Renal cortical epithelial cell (primary cell): ENCODE measurements at regions not wholly inside any gene's neighbourhood (a gene's known extent, or its start where the extent isn't known, plus 50 kb on each side); places are given as distances from the start of the nearest gene placed in this dataset.
A peak's percentile ranks its signal among the peaks of the same experiment; 100 is the strongest.
"Not testable (repeated sequence)": the region's sequence is repeated elsewhere in the genome, so short reads cannot be mapped to it uniquely, and the experiment has no call there.

ENCODE experiments used
- DNase-seq: peaks from one replicate; pipeline ENCODE4 v3.0.0-alpha.2; 2011; ENCODE audit warnings: low read depth

DNA sequence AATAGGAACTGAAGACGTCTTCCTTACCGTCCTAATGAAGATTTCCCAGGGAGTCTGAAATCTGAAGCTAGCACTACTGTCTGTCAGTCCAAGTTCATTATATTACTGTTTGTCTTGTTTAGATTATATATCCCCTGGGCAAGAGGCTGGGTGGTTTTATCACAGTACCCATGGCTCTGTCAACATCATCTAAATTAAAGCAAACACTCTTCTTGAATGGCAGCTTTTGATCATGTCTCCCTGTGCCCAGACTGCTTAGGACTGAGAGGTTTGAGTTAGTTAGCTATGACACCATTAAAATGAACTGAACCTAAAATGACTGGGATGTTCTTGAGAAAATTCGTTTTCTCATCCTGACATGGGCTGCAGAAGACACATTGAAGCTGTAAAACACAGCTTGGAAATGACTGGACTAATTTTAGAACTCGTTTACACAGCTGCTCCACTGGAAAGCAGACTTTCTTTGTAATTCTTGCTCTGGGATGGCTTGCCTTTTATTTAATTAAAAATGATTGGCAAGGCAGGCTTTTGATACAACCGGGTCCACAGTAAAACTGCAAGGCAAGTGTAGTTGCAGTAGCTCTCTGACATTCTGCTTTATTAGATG lies 243.5 kb downstream of the MFSD1 start:
- DNase-seq = no peak

DNA sequence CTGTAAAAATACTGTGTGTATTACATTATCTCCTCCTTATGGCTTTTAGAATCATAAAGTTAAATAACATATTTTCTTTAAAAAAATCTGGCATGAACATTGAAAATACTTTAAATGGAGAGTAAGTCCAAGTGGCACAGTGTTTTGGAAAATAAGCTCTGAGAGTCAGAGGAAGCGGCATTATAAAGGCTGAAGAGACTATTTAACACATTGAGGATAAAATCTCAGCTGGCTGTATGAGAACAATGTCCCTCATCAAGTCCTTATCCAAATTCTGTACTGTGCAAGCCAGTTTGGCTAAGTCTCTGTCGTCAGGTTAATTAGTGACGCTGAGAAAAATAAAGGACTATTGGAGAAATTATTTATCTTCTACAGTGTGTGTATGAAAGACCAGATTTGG lies 245.5 kb downstream of the MFSD1 start:
- DNase-seq = no peak

DNA sequence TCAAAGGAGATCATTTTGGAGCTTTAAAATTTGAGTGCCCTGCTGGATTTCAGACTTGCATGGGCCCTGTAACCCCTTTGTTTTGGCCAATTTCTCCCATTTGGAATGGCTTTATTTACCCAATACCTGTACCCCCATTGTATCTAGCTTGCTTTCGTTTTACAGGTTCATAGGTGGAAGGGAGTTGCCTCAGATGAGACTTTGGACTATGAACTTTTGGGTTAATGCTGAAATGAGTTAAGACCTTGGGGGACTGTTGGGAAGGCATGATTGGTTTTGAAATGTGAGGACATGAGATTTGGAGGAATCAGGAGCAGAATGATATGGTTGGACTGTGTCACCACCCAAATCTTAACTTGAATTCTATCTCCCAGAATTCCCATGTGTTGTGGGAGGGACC lies 250.6 kb downstream of the MFSD1 start:
- not testable (repeated sequence) for DNase-seq

- no peak for DNase-seq
Measured at GRCh38 chr3:159057621-159058020, 255.8 kb downstream of the MFSD1 start.

DNA sequence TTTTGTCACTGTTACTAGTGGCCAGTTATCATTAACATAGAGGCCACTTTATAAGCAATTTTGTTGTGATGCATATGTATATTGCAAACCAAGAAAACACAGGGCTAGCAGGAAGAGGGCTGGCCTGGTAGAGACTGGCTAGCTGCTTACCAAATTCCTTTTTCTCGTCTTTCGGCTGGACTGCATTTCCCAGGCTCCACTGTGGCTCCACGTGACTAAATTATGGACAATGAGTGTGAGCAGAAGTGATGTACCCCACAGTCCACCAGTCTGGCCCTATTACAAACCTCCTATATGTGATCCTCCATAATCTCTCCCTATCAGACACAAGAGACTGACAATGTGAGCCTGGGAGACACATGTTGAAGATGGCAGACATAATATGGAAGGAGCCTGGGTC lies 257.0 kb downstream of the MFSD1 start:
- DNase-seq = no peak

DNA sequence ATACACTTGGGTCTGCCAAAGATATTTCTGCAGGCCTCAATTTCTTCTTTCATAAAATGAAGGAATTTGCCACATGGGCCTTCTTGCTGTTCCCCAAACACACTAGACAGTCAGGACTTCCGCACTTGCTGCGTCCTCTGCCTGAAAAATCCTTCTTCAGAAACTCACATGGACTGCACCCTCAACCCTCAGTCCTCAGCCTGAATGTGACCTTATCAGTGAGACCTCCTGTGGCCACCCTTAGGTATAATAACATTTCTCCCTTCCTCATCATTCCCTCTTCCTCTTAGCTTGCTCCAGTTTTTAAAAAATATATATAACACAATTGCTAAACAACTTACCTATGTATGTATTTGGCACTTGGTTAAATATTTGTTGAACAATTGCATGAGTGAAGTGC lies 257.5 kb downstream of the MFSD1 start:
- no peak for DNase-seq

DNA sequence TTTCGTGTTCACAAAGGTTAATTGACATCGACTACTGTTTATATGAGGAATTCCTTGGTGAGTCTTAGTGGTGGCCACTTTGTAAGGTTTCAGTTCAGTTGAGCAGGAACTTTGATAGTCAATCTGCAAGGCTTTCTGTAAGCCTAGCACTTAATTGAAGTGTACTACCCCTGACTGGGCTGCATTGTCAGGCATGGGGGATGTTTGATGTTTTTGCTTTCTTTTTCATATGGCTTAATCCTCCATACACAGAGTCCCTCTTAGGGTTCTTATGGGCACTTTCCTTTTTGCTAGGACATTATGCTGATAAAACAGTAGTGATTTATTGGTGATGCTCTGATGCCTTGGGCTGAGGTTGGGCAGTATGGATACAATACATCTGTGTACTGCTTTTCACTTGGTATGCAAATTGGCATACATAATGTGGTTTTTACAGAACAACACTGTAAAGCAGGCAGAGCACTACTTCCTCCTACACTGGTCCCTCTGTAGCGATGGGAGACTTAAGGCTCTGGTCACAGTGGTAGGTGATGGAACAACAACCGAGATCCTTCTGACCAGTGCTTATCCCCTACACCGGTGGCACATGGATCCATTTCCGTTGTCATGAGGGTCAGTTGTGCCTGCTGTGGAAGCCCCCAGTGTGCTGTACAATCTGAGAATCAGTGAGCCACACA lies 261.0 kb downstream of the MFSD1 start:
- no peak for DNase-seq

- DNase-seq = no peak
Measured at GRCh38 chr3:159069091-159069490, 267.2 kb downstream of the MFSD1 start, which contains the start of gene IQCJ. IQCJ (plus strand) TSS chr3:159069319.

DNA sequence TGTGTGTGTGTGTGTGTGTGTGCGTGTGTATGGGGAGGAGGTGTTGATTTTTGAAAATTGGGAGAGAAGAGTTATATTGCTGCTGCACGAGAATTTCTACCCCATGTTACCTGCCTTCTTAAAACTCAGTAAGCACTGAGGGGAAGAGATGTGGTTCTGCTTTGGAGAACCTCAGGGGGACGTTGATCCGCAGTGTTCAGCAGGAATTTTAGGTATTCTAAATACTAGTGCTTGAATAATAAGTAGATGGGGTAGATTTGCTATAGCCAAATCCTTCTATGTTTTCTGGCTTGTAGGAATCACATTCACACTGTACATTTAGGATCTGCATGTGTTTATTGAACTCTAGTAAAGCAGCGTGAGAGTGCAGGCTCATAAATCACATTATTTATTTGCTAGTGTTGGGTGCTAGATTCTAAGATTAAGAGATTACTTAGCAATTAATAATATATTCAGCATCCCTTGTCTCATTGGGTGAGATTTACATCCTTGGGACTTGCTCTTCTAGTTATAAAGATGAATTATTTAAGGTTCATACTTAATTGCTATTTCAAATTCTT lies 268.1 kb downstream of the MFSD1 start:
- DNase-seq = no peak

DNA sequence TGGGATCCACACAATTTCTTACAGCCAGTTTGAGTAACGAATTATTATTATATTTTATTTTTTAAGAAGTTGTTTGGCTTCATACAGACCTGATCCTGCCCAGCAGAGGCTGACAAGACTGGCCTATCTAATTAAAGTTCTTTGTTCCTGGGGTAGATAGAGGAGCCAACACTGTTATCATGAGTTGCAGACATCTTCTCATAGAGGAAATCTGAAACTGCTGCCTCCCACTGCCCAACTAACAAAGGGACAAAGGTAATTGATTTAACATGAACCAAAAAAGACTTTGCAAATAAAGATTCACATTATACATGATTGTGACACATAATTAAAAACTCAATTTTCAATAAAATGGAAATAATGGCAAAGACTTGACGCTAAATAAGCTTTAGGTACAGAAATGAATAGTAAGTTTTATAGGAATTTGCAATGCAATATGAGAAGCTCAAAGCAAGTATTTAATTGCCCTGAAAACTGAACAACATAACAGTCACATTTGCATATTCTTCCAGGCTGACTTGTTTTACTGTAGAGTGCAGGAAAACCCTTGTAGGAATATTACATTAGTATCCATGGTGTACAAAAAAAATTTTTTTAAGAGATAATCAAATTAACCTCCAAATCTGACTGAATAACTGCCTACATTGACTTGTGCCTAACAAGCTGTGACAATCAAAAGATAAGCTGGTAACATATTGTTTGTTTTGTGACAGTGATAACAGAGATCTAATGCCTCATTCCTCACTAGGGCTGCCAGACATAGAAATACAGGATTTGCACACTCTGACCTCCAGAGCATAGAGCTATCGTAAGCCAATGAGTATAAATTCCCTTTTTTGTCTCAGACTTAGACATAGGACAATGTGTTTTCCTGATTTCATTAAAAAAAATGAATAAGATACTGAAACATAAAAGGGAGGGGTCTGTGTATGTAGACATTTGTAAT lies 273.2 kb downstream of the MFSD1 start:
- no peak for DNase-seq

- peak; percentile 8 for DNase-seq
Measured at GRCh38 chr3:159077860-159078259, 276.0 kb downstream of the MFSD1 start.

DNA sequence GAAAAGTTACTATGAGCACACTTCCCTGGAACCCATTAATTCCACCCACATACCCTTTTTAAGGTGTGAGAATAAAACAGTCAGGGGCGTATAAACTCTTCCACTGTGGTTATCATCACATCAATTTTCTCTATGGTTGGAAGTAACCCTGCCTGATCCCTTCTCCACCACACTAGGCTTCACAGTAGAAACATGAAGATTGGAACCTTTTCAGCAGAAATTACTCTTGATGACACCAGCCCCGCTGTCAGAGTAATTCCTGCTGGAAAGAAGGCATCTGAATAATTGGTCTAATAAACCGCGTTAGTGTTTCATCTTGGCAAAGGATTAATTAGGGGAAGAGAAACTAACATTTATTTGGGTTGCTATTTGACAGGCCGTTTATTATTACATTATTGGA lies 278.4 kb downstream of the MFSD1 start:
- DNase-seq = no peak

- DNase-seq = no peak
Measured at GRCh38 chr3:159080821-159081220, 279.0 kb downstream of the MFSD1 start.

- no peak for DNase-seq
Measured at GRCh38 chr3:159082519-159082918, 280.7 kb downstream of the MFSD1 start.

- DNase-seq = no peak
Measured at GRCh38 chr3:159091936-159092335, 290.1 kb downstream of the MFSD1 start.

DNA sequence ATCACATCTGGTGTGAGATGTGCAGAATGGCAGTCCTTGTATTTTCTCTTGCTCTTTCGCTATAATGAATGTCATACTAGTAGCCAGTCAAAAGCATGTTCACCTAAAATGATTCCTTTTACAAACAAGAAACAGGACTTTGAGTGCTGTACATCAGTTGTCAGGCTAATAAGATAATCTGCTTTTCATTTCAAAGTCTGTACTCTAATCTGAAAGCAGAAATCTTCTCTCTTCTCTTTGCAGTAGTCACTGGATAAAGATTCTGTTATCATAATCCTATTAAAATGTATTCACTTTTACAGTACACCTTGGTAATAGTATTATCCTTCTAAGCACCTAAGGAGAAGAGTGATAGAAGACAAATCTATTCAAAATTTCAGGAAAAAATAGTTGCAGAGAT lies 300.1 kb downstream of the MFSD1 start:
- DNase-seq = no peak

- DNase-seq = no peak
Measured at GRCh38 chr3:159112724-159113123, 310.9 kb downstream of the MFSD1 start.

DNA sequence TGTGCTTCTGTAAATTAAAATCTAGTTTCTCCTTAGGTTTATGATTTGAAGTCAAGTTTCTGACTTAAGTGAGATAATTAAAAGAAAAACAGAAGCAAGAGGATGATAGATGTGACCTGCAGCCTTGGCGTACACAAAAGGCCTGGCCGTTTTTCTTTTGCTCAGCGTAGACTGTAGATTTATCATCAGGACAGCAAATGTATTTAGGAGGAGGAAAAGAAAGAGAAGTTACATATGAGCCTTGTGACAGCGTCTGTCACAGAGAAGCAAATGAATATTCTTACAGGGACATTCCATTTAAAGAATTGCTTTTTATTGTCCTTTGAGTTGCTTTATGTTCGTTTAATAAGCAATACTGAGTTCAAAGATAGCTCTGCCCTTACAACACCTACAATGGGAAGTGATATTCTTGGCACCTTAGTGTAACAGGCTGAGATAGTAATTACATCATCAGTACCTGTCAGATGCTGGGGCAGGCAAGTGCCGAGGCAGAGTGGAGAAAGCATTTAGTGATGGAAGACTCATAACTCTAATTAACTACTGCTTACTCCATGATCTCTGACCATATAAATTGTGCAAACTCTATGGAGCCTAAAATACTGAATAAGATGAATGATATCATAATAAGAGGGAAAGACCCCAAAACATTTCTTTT lies 311.5 kb downstream of the MFSD1 start:
- no peak for DNase-seq

GRCh38 chr3:159114582-159114981 lies 312.7 kb downstream of the MFSD1 start:
- no peak for DNase-seq

GRCh38 chr3:159123877-159124276 lies 322.0 kb downstream of the MFSD1 start:
- DNase-seq = no peak

DNA sequence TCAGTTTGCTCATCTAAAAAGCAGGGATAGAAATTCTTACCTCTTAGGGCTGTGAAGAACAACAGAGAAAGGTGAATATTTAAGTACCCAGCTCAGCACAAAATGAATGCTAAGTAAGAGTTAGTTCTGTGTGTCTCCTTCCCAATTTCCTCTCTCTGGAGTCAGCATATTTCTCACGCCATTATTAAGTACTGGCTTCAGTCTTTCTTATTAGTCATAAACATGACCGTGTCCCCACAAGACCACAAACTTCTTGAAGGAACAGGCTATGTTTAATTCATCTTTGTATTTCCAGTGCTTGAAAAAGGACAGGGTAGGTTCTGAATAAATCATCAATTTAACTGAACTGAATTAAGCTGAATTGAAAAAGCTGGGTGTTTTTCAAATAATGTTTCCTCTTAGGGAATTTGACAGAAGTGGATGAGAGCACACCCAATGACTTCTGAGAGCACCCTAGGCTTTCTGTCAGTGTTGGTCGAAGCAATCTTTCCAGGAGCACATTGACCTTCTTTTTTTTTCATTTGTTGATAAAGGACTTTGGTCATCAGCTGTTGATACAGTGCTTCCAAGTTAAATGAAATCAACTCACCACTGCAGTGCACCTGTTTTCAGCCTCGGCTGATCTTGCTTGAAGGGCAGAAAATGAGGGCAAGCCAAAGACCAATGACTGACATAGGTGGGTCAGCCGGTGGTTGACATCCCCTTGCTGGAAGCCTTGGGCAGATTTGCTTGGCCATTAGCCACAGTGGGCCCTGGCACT lies 324.6 kb downstream of the MFSD1 start:
- peak; percentile 24 for DNase-seq
